Coronary artery (tissue), 2 donors: ENCODE measurements at regions not wholly inside any gene's neighbourhood (a gene's known extent, or its start where the extent isn't known, plus 50 kb on each side); places are given as distances from the start of the nearest gene placed in this dataset.

ENCODE experiments used
- DNase-seq: peaks from one replicate; pipeline ENCODE4 v3.0.0-alpha.2; 2017; ENCODE audit warnings: low spot score
- H3K27ac ChIP-seq, 2 donors: fragments of 200-600 bp; sonication (generic); one replicate each; pipeline ENCODE4 v1.5.1; 2016 to 2019
- H3K4me3 ChIP-seq: fragments of 200-600 bp; sonication (generic); 2 replicates; pipeline ENCODE4 v1.5.1; 2016; ENCODE audit warnings: mild to moderate bottlenecking, moderate library complexity
- CTCF ChIP-seq: fragments of 200-600 bp; sonication (generic); IDR thresholded peaks from one replicate; pipeline ENCODE4 v1.5.1; 2019; ENCODE audit warnings: antibody characterized with exemption

DNA sequence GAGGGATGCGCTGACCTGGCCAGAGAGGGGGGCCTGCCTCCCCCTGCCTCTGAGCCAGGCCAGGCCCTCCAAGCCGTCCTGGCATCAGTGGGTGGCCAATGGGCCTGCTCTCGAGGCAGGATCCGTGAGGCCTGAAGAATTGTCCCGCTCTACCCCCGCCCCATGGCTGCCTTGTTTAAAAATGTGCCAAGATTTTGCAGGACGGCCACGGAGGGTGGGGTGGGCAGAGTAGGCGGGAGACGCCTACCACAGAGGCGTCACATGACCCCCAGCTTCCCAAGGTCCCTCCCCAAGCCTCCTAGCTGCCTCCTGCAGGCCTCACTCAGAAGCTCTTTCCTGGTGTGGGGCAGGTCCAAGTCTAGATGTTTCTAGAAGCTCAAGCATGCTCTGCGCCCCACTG, 69.5 kb downstream of the ENGASE start:
- Histone ChIP-seq H3K4me3 (no peak overlapping the region), H3K27ac (no peak overlapping the region)
- no peak for TF ChIP-seq CTCF
- DNase-seq = no peak

- no peak for DNase-seq
- H3K27ac ChIP-seq = no peak overlapping the region
Measured at GRCh38 chr17:79142375-79142774, 67.8 kb downstream of the ENGASE start.

GRCh38 chr17:79141578-79142355, 67.1 kb downstream of the ENGASE start:
- Histone ChIP-seq H3K27ac (no peak overlapping the region), H3K4me3 (no peak overlapping the region)
- no peak for TF ChIP-seq CTCF
- no peak for DNase-seq

More at GRCh38 chr17:79142375-79142774, 67.8 kb downstream of the ENGASE start:
- H3K4me3 ChIP-seq = no peak overlapping the region
- TF ChIP-seq CTCF = no peak

- H3K4me3 ChIP-seq = no peak overlapping the region
- H3K27ac ChIP-seq = no peak overlapping the region
- no peak for TF ChIP-seq CTCF
- DNase-seq = no peak
Measured at GRCh38 chr17:79138826-79139225, 64.2 kb downstream of the ENGASE start.

DNA sequence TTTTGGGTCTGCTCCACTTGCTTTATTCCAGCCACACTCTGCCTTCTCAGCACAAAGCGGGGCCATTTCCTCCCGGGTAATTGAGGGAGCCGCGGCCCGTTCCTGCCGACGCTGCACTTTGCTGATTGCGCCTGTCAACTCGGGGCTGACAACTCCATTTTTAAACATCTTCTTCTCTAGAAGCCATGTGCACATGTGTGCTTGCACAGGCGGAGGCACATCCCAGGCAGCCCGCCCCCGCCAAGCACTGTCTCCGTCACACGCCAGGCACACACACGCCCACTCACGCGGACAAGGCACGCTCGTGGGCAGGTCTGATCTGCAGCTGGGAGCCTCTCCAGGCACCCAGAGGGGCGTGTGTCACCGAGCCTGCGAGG, 63.2 kb downstream of the ENGASE start:
- no peak for DNase-seq
- no peak for TF ChIP-seq CTCF
- H3K27ac ChIP-seq = no peak overlapping the region
- no peak overlapping the region for H3K4me3 ChIP-seq

DNA sequence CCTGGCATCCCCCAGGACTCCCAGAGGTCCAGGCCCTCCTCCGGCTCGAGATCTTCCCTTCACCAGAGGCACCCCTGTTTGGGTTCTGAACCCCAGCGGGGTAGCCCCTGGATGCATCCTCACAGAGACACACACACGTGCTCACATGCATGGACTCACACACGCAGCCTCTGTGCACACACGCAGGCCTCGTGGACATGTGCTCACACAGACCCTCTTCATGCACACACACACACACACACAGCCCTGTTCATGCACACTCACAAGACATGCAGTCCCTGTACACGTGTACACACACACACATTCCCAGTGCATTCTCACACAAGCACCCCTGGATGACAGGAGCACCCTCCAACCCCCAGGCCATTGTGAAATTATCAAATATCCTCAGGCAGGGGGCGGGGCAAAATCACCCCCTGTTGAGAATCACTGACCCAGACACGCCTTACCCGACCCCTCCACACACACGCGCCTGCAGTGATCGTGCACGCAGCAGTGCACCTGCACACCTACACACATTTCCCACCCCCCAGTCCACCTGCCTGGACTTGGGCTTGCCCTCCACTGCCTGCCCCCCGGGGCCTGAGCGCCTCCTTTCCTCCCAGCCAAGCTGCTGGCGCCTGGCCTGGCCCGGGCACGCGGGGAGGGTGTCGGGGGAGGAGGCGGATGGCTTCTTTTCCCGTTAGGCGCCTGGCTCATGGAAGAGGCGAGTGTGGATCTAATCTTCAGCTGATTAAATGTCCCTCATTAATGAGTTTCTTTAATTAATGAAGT, 62.6 kb downstream of the ENGASE start:
- no peak for DNase-seq
- Histone ChIP-seq H3K4me3 (no peak overlapping the region), H3K27ac (no peak overlapping the region)
- no peak for TF ChIP-seq CTCF

DNA sequence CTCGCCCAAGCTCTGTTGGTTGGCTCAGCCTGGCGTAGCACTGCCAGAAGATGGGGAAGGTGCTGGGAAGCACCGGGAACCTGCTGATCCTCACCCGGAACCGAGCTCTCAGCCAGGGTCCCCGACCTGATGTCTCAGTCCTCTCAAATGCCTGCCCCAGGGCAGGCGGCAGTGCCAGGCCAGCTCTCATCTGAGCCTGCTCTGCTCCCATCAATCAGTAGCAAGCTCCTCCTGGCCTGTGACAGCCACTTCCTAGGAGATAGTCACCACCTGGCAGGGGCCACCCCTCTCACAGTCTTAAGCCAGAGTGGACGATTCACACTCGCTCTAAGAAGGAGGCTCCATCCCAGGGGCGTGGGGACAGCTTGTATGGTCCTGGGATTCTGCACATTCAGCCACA, 62.0 kb downstream of the ENGASE start:
- DNase-seq = no peak
- Histone ChIP-seq H3K27ac (no peak overlapping the region), H3K4me3 (no peak overlapping the region)
- TF ChIP-seq CTCF = no peak
